ENCODE measurements at regions not wholly inside any gene's neighbourhood (a gene's known extent, or its start where the extent isn't known, plus 50 kb on each side); places are given as distances from the start of the nearest gene placed in this dataset.

GRCh38 chr15:35145336-35145735 is 60.2 kb upstream of the NANOGP8 start:
- Histone ChIP-seq H3K27ac (peak overlapping the region in 1 of 2 donors; percentile 41), H3K36me3 (no peaks in the 10 kb centered on the region), H3K4me1 (peaks cover 0 to 3% of the 10 kb centered on the region in 2 donors), H3K27me3 (no peaks in the 10 kb centered on the region), H3K9me3 (no peaks in the 10 kb centered on the region), H3K4me3 (no peak overlapping the region)
- TF ChIP-seq, protein P1, sequence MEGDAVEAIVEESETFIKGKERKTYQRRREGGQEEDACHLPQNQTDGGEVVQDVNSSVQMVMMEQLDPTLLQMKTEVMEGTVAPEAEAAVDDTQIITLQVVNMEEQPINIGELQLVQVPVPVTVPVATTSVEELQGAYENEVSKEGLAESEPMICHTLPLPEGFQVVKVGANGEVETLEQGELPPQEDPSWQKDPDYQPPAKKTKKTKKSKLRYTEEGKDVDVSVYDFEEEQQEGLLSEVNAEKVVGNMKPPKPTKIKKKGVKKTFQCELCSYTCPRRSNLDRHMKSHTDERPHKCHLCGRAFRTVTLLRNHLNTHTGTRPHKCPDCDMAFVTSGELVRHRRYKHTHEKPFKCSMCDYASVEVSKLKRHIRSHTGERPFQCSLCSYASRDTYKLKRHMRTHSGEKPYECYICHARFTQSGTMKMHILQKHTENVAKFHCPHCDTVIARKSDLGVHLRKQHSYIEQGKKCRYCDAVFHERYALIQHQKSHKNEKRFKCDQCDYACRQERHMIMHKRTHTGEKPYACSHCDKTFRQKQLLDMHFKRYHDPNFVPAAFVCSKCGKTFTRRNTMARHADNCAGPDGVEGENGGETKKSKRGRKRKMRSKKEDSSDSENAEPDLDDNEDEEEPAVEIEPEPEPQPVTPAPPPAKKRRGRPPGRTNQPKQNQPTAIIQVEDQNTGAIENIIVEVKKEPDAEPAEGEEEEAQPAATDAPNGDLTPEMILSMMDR (IDR thresholded peaks at IDR 0.05): no peak
- TF ChIP-seq POLR2A (IDR thresholded peaks at IDR 0.05): no peak
- no peak for DNase-seq
- intact Hi-C loops (cut with DNase I; ENCODE audit: low total_unique reads): no loop called here

DNA sequence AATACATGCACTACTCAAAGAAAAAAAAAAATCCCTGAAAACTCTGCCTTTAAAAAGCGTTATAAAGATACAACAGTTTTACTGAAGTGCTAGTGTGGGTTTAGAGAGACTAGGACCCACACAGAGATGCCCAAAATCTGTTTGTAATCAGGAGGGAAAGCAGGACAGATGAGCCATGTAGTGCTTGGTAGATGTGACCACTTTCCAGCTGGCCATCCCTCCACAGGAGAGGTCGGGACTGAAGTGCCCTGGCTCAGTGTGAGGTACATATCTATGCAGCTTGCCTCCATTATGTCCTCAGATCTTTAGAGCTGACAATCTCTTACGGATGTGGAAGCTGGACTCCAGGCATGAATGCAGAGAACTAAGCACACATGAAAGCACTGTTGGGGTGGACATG is 57.5 kb upstream of the NANOGP8 start:
- Histone ChIP-seq H3K9me3 (no peaks in the 10 kb centered on the region), H3K27ac (peak overlapping the region; percentile 77 to 81), H3K4me1 (peaks cover 0 to 3% of the 10 kb centered on the region in 2 donors), H3K27me3 (no peaks in the 10 kb centered on the region), H3K4me3 (no peak overlapping the region), H3K36me3 (no peaks in the 10 kb centered on the region)
- DNase-seq: peak in 1 of 2 donors; percentile 28
- intact Hi-C loops (cut with DNase I; ENCODE audit: low total_unique reads): no loop called here
- TF ChIP-seq, protein P1 (IDR thresholded peaks at IDR 0.05): no peak
- no peak for TF ChIP-seq POLR2A (IDR thresholded peaks at IDR 0.05)

DNA sequence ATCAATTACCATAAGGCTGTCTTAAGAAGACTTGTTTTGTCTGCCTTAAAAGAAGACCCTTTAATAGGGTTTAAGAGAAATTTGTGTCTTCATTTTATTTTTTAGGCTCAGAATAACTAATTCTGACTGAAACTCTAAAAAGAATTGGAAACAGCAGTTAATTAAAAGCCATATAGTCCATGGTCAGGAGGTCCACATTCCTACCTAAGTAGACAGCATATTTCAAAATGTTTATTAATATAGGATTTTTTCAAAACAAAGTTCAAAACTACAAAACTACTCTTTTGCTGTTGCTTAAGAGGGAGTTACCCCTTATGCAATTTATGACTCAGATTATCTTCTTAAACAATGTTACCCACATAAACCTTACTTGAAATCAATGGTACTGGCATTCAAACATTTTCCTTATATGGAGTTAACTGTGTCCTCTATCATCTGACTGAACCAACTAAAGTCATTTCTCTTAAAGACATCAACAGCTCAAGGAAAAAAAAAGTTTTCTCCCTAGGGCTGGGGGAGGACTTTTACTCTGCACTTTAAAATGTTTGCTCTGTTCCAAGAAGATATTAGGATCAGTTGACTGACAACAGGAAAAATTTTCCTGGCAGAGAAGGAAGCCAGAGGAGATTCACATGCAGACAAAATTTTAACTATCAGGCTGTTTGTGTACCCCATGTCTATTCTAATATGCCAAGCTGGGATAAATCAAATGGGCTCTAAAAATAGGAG is 56.8 kb upstream of the NANOGP8 start:
- peak in 1 of 2 donors; percentile 48 for DNase-seq
- H3K27me3 ChIP-seq: no peaks in the 10 kb centered on the region
- H3K4me3 ChIP-seq: no peak overlapping the region
- intact Hi-C loops (cut with DNase I; ENCODE audit: low total_unique reads): no loop called here
- H3K4me1 ChIP-seq: peaks cover 0 to 3% of the 10 kb centered on the region in 2 donors
- H3K9me3 ChIP-seq: no peaks in the 10 kb centered on the region
- TF ChIP-seq, protein P1 (IDR thresholded peaks at IDR 0.05): no peak
- no peak for TF ChIP-seq POLR2A (IDR thresholded peaks at IDR 0.05)
- H3K36me3 ChIP-seq: no peaks in the 10 kb centered on the region
- peak overlapping the region; percentile 77 to 81 for H3K27ac ChIP-seq

DNA sequence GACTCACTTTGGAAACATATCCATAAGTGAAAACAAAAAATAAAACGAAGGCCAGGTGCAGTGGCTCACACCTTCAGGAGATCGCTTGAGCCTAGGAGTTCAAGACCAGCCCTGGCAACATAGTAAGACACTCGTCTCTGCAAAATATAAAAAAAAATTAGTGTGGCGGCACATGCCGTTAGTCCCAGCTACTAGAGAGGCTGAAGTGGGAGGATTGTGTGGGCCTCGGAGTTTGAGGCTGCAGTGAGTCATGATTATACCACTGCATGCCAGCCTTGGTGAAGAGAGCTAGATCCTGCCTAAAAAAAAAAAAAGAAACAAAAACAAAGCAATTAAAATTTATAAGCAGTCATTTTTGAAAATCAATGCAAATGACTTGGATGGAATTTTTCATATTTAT is 54.7 kb upstream of the NANOGP8 start:
- TF ChIP-seq, protein P1 (IDR thresholded peaks at IDR 0.05): no peak
- no peak for TF ChIP-seq POLR2A (IDR thresholded peaks at IDR 0.05)
- no peak overlapping the region for H3K27ac ChIP-seq
- H3K4me3 ChIP-seq: no peak overlapping the region
- no peaks in the 10 kb centered on the region for H3K9me3 ChIP-seq
- no peak for DNase-seq
- H3K36me3 ChIP-seq: no peaks in the 10 kb centered on the region
- H3K4me1 ChIP-seq: no peaks in the 10 kb centered on the region
- intact Hi-C loops (cut with DNase I; ENCODE audit: low total_unique reads): no loop called here
- no peaks in the 10 kb centered on the region for H3K27me3 ChIP-seq

- Histone ChIP-seq H3K4me3 (no peak overlapping the region), H3K27ac (no peak overlapping the region), H3K9me3 (no peaks in the 10 kb centered on the region), H3K36me3 (no peaks in the 10 kb centered on the region), H3K4me1 (no peaks in the 10 kb centered on the region), H3K27me3 (no peaks in the 10 kb centered on the region)
- TF ChIP-seq, protein P1 (IDR thresholded peaks at IDR 0.05): no peak
- no peak for DNase-seq
- intact Hi-C loops (cut with DNase I; ENCODE audit: low total_unique reads): no loop called here
These were observed 52.1 kb upstream of the NANOGP8 start for GRCh38 chr15:35137190-35137574.
